ENCODE measurements at regions not wholly inside any gene's neighbourhood (a gene's known extent, or its start where the extent isn't known, plus 50 kb on each side); places are given as distances from the start of the nearest gene placed in this dataset.
"Not testable (repeated sequence)": the region's sequence is repeated elsewhere in the genome, so short reads cannot be mapped to it uniquely, and the experiment has no call there.

DNA sequence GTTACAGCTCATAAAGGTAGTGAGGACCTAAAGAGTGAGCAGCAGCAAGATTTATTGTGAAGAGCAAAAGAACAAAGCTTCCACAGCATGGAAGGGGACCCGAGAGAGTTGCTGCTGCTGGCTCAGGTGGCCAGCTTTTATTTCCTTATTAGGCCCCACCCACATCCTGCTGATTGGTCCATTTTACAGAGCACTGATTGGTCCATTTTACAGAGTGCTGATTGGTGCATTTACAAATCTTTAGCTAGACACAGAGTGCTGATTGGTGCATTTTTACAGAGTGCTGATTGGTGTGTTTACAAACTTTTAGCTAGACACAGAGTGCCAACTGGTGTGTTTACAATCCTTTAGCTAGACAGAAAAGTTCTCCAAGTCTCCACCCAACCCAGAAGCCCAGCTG lies 256.2 kb upstream of the HTR1E start:
- TF ChIP-seq, protein P1, sequence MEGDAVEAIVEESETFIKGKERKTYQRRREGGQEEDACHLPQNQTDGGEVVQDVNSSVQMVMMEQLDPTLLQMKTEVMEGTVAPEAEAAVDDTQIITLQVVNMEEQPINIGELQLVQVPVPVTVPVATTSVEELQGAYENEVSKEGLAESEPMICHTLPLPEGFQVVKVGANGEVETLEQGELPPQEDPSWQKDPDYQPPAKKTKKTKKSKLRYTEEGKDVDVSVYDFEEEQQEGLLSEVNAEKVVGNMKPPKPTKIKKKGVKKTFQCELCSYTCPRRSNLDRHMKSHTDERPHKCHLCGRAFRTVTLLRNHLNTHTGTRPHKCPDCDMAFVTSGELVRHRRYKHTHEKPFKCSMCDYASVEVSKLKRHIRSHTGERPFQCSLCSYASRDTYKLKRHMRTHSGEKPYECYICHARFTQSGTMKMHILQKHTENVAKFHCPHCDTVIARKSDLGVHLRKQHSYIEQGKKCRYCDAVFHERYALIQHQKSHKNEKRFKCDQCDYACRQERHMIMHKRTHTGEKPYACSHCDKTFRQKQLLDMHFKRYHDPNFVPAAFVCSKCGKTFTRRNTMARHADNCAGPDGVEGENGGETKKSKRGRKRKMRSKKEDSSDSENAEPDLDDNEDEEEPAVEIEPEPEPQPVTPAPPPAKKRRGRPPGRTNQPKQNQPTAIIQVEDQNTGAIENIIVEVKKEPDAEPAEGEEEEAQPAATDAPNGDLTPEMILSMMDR (conservative IDR thresholded peaks at IDR 0.05; ENCODE audit: low read length) = not testable (repeated sequence)
- TF ChIP-seq EZH2phosphoT487 (IDR thresholded peaks at IDR 0.05; ENCODE audit: borderline replicate concordance, low read depth, low read length) = not testable (repeated sequence)

Data from OCI-LY7 (cell line).